Thyroid gland (tissue), 4 donors: ENCODE measurements at regions not wholly inside any gene's neighbourhood (a gene's known extent, or its start where the extent isn't known, plus 50 kb on each side); places are given as distances from the start of the nearest gene placed in this dataset.

Experiments used
- DNase-seq, 2 donors: peaks; one replicate each; pipeline ENCODE4 v3.0.0-alpha.2; 2019
- H3K27ac ChIP-seq, 3 donors: fragments of 200-600 bp; sonication (generic); 1 replicate in 2 of 3; 2 replicates in 1 of 3; pipeline ENCODE4 v1.5.1; 2016 to 2019; ENCODE audit warnings: mild to moderate bottlenecking in 1 of 3, moderate library complexity in 1 of 3
- H3K27me3 ChIP-seq: fragments of 200-600 bp; sonication (generic); one replicate; pipeline ENCODE4 v1.5.1; 2019
- H3K36me3 ChIP-seq, 2 donors: fragments of 200-600 bp; sonication (generic); one replicate each; pipeline ENCODE4 v1.5.1; 2016 to 2019
- H3K4me1 ChIP-seq, 2 donors: fragments of 200-600 bp; sonication (generic); one replicate each; pipeline ENCODE4 v1.5.1; 2017 to 2019
- H3K4me3 ChIP-seq, 3 donors: fragments of 200-600 bp; sonication (generic); replicated peaks in 1 of 3; 1 replicate in 2 of 3; 2 replicates in 1 of 3; pipeline ENCODE4 v1.5.1; 2016; ENCODE audit warnings: mild to moderate bottlenecking in 1 of 3
- H3K9me3 ChIP-seq: fragments of 200-600 bp; sonication (generic); one replicate; pipeline ENCODE4 v1.5.1; 2017
- CTCF ChIP-seq, 6 experiments: fragments of 200-600 bp in 3 of 6; fragments of 450-650 bp in 3 of 6; sonication (generic) in 3 of 6; IDR thresholded peaks; one replicate each; pipeline ENCODE4 v1.5.1; 2016 to 2019; ENCODE audit warnings: antibody characterized with exemption in 6 of 6, mild to moderate bottlenecking in 2 of 6, inconsistent platforms in 1 of 6, moderate library complexity in 1 of 6
- POLR2A ChIP-seq, 2 donors: fragments of 450-650 bp; IDR thresholded peaks; one replicate each; pipeline ENCODE4 v1.6.1; 2017; ENCODE audit warnings: antibody characterized with exemption in 2 of 2, mild to moderate bottlenecking in 2 of 2, moderate library complexity in 1 of 2
- WGBS, 2 donors: methylation state at CpG; one replicate each; pipeline ENCODE4 v1.1.5; 2017; 5-methylcytosine and 5-hydroxymethylcytosine counted together
- intact Hi-C: fragments of 100-400 bp; cut with DNase I; formaldehyde crosslinking; loops from one replicate; pipeline ENCODE4 v1.15.1; 2023

- Histone ChIP-seq H3K36me3 (no peaks in the 10 kb centered on the region), H3K27ac (no peak overlapping the region), H3K4me3 (no peak overlapping the region), H3K4me1 (no peaks in the 10 kb centered on the region), H3K27me3 (no peaks in the 10 kb centered on the region), H3K9me3 (no peaks in the 10 kb centered on the region)
- 81 to 86% methylated on average over 7 to 8 of the region's 8 CpGs for WGBS, 2 donors
- DNase-seq, result no peak
- intact Hi-C loops, result no loop called here
- TF ChIP-seq CTCF (IDR thresholded peaks at IDR 0.05) (no peak), POLR2A (IDR thresholded peaks at IDR 0.05) (no peak)
Observed at GRCh38 chr2:235366807-235367206, 127.0 kb upstream of the AGAP1 start.

DNA sequence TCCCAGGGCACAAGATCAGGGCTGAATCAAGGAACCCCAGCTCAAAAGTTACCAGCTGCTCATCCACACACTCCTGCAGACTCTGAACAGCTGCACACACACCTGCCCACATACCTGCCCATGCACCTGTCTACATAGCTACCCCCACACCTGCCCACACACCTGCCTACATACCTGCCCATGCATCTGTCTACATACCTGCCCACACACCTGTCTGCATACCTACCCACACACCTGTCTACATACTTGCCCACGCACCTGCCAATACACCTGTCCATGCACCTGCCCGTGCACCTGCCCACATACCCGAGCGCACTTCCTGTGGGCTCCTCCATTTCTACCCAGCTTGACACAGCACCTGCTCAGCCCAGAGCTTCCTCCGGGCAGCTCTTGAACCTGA is 122.8 kb upstream of the AGAP1 start:
- H3K27me3 ChIP-seq, result no peaks in the 10 kb centered on the region
- H3K4me3 ChIP-seq, result no peak overlapping the region
- WGBS, 2 donors, result 93 to 94% methylated on average over 5 of the region's 5 CpGs
- H3K9me3 ChIP-seq, result no peaks in the 10 kb centered on the region
- H3K4me1 ChIP-seq, result no peaks in the 10 kb centered on the region
- no peaks in the 10 kb centered on the region for H3K36me3 ChIP-seq
- no peak for TF ChIP-seq CTCF (IDR thresholded peaks at IDR 0.05)
- no peak for TF ChIP-seq POLR2A (IDR thresholded peaks at IDR 0.05)
- intact Hi-C loops, result no loop called here
- DNase-seq, result no peak
- H3K27ac ChIP-seq, result no peak overlapping the region

- Histone ChIP-seq H3K4me3 (no peak overlapping the region), H3K27ac (no peak overlapping the region), H3K4me1 (no peaks in the 10 kb centered on the region), H3K9me3 (no peaks in the 10 kb centered on the region), H3K27me3 (no peaks in the 10 kb centered on the region), H3K36me3 (no peaks in the 10 kb centered on the region)
- intact Hi-C loops, result no loop called here
- no peak for TF ChIP-seq POLR2A (IDR thresholded peaks at IDR 0.05)
- TF ChIP-seq CTCF (IDR thresholded peaks at IDR 0.05), result no peak
- 88 to 91% methylated on average over 2 of the region's 2 CpGs for WGBS, 2 donors
- DNase-seq, result no peak
Observed at GRCh38 chr2:235373171-235373570, 120.7 kb upstream of the AGAP1 start.

DNA sequence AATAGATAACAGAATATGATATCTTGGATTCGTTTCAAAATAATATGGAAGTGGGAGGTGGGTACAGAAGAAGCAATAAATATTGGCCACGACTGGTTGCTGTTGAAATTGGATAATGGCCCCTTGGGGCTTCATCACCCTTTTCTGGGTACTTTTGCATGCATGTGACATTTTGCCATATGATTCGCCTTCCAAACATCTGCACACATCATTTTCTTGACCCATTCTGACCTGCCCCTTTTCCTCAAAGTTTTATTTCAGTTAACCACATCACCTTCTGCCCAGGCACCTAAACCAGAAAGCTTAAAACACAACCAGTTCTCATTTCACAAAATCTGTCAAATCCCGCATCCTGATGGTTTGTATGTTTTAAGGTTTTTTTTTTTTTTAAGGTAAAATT is 116.7 kb upstream of the AGAP1 start:
- no peaks in the 10 kb centered on the region for H3K9me3 ChIP-seq
- H3K27ac ChIP-seq, result no peak overlapping the region
- H3K27me3 ChIP-seq, result no peaks in the 10 kb centered on the region
- no peak for TF ChIP-seq POLR2A (IDR thresholded peaks at IDR 0.05)
- TF ChIP-seq CTCF (IDR thresholded peaks at IDR 0.05), result no peak
- intact Hi-C loops, result no loop called here
- H3K4me1 ChIP-seq, result no peaks in the 10 kb centered on the region
- 77 to 85% methylated on average over 4 of the region's 4 CpGs for WGBS, 2 donors
- DNase-seq, result no peak
- no peaks in the 10 kb centered on the region for H3K36me3 ChIP-seq
- H3K4me3 ChIP-seq, result no peak overlapping the region

GRCh38 chr2:235378246-235378645 is 115.6 kb upstream of the AGAP1 start:
- H3K9me3 ChIP-seq, result no peaks in the 10 kb centered on the region
- intact Hi-C loops, result no loop called here
- no peak for DNase-seq
- WGBS, 2 donors, result 61 to 68% methylated on average over 4 of the region's 4 CpGs
- H3K4me3 ChIP-seq, result no peak overlapping the region
- no peaks in the 10 kb centered on the region for H3K4me1 ChIP-seq
- H3K36me3 ChIP-seq, result no peaks in the 10 kb centered on the region
- H3K27me3 ChIP-seq, result no peaks in the 10 kb centered on the region
- TF ChIP-seq CTCF (IDR thresholded peaks at IDR 0.05), result no peak
- no peak for TF ChIP-seq POLR2A (IDR thresholded peaks at IDR 0.05)
- H3K27ac ChIP-seq, result no peak overlapping the region
